ENCODE measurements at regions not wholly inside any gene's neighbourhood (a gene's known extent, or its start where the extent isn't known, plus 50 kb on each side); places are given as distances from the start of the nearest gene placed in this dataset.
"Not testable (repeated sequence)": the region's sequence is repeated elsewhere in the genome, so short reads cannot be mapped to it uniquely, and the experiment has no call there.

DNA sequence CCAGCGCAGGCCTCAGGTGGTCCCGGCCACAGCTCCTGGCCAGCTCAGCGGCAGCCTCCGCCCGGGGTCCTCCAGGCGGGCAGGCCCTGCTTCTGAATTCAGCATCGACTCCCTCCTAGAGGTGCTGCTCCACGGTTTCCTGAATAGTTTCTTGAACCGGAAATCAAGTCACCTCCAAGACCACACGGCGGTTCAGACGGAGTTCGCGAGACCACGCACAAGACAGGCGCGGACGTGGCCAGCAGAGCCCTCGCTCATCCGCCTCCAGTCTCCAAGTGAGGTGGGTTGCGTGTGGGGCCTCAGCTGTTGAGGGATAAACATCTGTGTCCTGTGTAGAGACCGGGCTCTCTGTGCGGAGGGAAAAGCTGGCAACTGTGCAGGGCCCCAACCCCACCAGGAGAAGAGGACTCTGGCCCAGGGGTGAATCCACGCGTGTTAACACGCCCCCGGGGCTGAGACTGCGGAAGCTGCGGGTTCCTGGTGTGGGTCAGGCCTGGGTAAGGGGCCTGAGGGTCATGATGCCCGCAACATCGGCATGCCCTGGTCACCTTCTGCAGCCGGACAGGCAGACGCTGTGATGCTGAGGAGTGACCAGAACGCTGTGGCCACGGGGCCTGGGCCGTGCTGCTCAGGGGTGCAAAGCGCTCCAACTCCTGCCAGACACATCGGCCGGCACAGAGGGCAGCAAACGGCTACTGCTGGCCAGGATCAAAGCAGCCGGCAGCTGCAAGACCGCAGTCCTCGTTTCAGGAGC, 55.0 kb upstream of the METRNL start:
- H3K36me3 ChIP-seq (ENCODE audit: control insufficient read depth in 2 of 2, insufficient read depth in 2 of 2, low read length in 2 of 2), result no peaks in the 10 kb centered on the region
- no peak overlapping the region for H3K4me3 ChIP-seq (ENCODE audit: low read length in 2 of 2)
- no peak overlapping the region for H3K9ac ChIP-seq (ENCODE audit: low read length in 2 of 2)
- no peaks in the 10 kb centered on the region for H3K9me3 ChIP-seq (ENCODE audit: control insufficient read depth in 2 of 2, low read length in 2 of 2)
- no peaks in the 10 kb centered on the region for H3K27me3 ChIP-seq (ENCODE audit: control insufficient read depth in 1 of 2, insufficient read depth in 2 of 2, low read length in 2 of 2)
- H3K4me1 ChIP-seq (ENCODE audit: control insufficient read depth, insufficient read depth, low read length), result no peaks in the 10 kb centered on the region
- H3K27ac ChIP-seq (ENCODE audit: low read length), result no peak overlapping the region

DNA sequence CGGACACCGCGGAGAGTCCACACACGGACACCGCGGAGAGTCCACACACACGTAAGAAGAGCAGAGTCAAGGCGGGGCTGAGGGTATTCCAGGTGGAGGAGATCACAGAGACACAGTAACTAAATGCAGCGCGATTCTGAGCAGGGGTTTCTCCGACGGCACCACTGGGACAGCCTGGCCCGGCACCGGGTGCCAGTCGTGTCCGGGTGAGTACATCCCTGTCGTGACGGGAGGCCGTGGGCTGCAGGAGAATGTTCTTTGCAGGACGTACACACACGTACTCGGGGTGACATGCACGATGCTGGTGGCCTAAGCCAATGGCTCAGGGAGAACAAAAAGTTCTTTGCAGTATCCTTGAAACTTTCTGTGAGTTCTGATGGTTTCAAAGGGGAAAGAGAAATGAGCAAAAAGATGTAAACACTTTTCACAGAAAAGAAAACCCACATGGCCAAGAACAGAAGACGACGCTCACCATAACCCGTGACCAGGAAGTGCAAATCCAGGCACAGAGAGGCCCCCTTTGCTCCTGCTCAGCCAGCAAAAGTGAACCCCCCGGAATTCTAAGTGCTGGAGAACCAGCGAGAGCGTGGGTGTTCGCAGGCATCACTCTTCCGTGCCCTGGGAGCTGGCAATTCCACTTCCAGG, 53.7 kb upstream of the METRNL start:
- Histone ChIP-seq H3K9ac (ENCODE audit: low read length in 2 of 2) (no peak overlapping the region), H3K4me3 (ENCODE audit: low read length in 2 of 2) (no peak overlapping the region), H3K27me3 (ENCODE audit: control insufficient read depth in 1 of 2, insufficient read depth in 2 of 2, low read length in 2 of 2) (no peaks in the 10 kb centered on the region), H3K27ac (ENCODE audit: low read length) (no peak overlapping the region), H3K9me3 (ENCODE audit: control insufficient read depth in 2 of 2, low read length in 2 of 2) (no peaks in the 10 kb centered on the region), H3K36me3 (ENCODE audit: control insufficient read depth in 2 of 2, insufficient read depth in 2 of 2, low read length in 2 of 2) (no peaks in the 10 kb centered on the region), H3K4me1 (ENCODE audit: control insufficient read depth, insufficient read depth, low read length) (no peaks in the 10 kb centered on the region)

- H3K36me3 ChIP-seq (ENCODE audit: control insufficient read depth in 2 of 2, insufficient read depth in 2 of 2, low read length in 2 of 2), result peaks cover 0 to under 1% of the 10 kb centered on the region in 2 donors
- no peaks in the 10 kb centered on the region for H3K9me3 ChIP-seq (ENCODE audit: control insufficient read depth in 2 of 2, low read length in 2 of 2)
- H3K4me1 ChIP-seq (ENCODE audit: control insufficient read depth, insufficient read depth, low read length), result no peaks in the 10 kb centered on the region
- no peaks in the 10 kb centered on the region for H3K27me3 ChIP-seq (ENCODE audit: control insufficient read depth in 1 of 2, insufficient read depth in 2 of 2, low read length in 2 of 2)
- no peak overlapping the region for H3K9ac ChIP-seq (ENCODE audit: low read length in 2 of 2)
- H3K27ac ChIP-seq (ENCODE audit: low read length), result no peak overlapping the region
- H3K4me3 ChIP-seq (ENCODE audit: low read length in 2 of 2), result no peak overlapping the region
Measured at GRCh38 chr17:83026311-83026811, 53.0 kb upstream of the METRNL start.

DNA sequence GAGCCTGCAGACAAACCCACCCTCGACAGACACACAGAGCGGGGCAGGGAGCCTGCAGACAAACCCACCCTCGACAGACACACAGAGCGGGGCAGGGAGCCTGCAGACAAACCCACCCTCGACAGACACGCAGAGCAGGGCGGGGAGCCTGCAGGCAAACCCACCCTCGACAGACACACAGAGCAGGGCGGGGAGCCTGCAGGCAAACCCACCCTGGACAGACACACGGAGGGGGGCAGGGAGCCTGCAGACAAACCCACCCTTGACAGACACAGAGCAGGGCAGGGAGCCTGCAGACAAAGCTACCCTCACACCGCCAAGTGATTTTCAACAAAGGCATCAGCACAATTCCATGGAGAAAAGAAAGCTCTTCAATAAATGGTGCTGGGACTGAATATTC, 52.5 kb upstream of the METRNL start:
- not testable (repeated sequence) for H3K4me3 ChIP-seq (ENCODE audit: low read length in 2 of 2); H3K27me3 ChIP-seq (ENCODE audit: control insufficient read depth in 1 of 2, insufficient read depth in 2 of 2, low read length in 2 of 2); H3K27ac ChIP-seq (ENCODE audit: low read length); H3K36me3 ChIP-seq (ENCODE audit: control insufficient read depth in 2 of 2, insufficient read depth in 2 of 2, low read length in 2 of 2); H3K4me1 ChIP-seq (ENCODE audit: control insufficient read depth, insufficient read depth, low read length); H3K9ac ChIP-seq (ENCODE audit: low read length in 2 of 2); H3K9me3 ChIP-seq (ENCODE audit: control insufficient read depth in 2 of 2, low read length in 2 of 2)

DNA sequence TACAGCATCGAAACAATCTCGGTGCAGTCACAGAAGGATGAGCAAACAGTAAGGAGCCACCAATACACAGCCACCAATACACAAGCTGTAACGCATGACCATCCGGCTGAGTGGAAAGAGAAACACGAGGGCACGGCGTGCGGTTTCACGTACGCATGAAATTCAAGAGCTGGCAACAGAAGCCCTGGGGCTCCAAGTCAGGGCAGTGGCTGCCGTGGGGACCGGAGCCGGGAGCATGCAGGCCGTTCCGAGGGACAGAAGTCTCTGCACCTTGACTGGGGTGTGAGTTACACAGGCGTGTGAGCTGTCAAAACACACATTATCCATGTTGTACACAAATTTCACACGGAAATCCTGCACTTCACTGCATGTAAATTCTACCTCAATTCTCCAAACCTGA, 50.6 kb upstream of the METRNL start:
- Histone ChIP-seq H3K4me3 (ENCODE audit: low read length in 2 of 2) (no peak overlapping the region), H3K4me1 (ENCODE audit: control insufficient read depth, insufficient read depth, low read length) (no peaks in the 10 kb centered on the region), H3K9me3 (ENCODE audit: control insufficient read depth in 2 of 2, low read length in 2 of 2) (no peaks in the 10 kb centered on the region), H3K36me3 (ENCODE audit: control insufficient read depth in 2 of 2, insufficient read depth in 2 of 2, low read length in 2 of 2) (peaks cover 0 to 4% of the 10 kb centered on the region in 2 donors), H3K27me3 (ENCODE audit: control insufficient read depth in 1 of 2, insufficient read depth in 2 of 2, low read length in 2 of 2) (no peaks in the 10 kb centered on the region), H3K27ac (ENCODE audit: low read length) (no peak overlapping the region), H3K9ac (ENCODE audit: low read length in 2 of 2) (no peak overlapping the region)

GRCh38 chr17:83029571-83029970, 49.8 kb upstream of the METRNL start:
- no peak overlapping the region for H3K27ac ChIP-seq (ENCODE audit: low read length)
- H3K27me3 ChIP-seq (ENCODE audit: control insufficient read depth in 1 of 2, insufficient read depth in 2 of 2, low read length in 2 of 2), result no peaks in the 10 kb centered on the region
- H3K4me3 ChIP-seq (ENCODE audit: low read length in 2 of 2), result no peak overlapping the region
- no peaks in the 10 kb centered on the region for H3K4me1 ChIP-seq (ENCODE audit: control insufficient read depth, insufficient read depth, low read length)
- H3K36me3 ChIP-seq (ENCODE audit: control insufficient read depth in 2 of 2, insufficient read depth in 2 of 2, low read length in 2 of 2), result peaks cover 0 to 4% of the 10 kb centered on the region in 2 donors
- H3K9ac ChIP-seq (ENCODE audit: low read length in 2 of 2), result no peak overlapping the region
- H3K9me3 ChIP-seq (ENCODE audit: control insufficient read depth in 2 of 2, low read length in 2 of 2), result no peaks in the 10 kb centered on the region

All from stomach smooth muscle (tissue), 2 donors.